ENCODE measurements at regions not wholly inside any gene's neighbourhood (a gene's known extent, or its start where the extent isn't known, plus 50 kb on each side); places are given as distances from the start of the nearest gene placed in this dataset.

GRCh38 chr2:234405462-234405861 lies 91.4 kb downstream of the ARL4C start:
- no peak overlapping the region for H3K27ac ChIP-seq (ENCODE audit: low read depth, low read length, poor library complexity, severe bottlenecking)
- no peaks in the 10 kb centered on the region for H3K9me3 ChIP-seq (ENCODE audit: low read length)
- CTCF ChIA-PET (ENCODE audit: unreplicated experiment), result no interaction called here
- TF ChIP-seq EZH2phosphoT487 (IDR thresholded peaks at IDR 0.05; ENCODE audit: borderline replicate concordance, low read depth, low read length), result no peak
- no peak for TF ChIP-seq CTCF (conservative IDR thresholded peaks at IDR 0.05; ENCODE audit: low read length)
- intact Hi-C loops (cut with micrococcal nuclease; ENCODE audit: unreplicated experiment), result no loop called here
- H3K36me3 ChIP-seq (ENCODE audit: insufficient read depth, low read length), result no peaks in the 10 kb centered on the region
- H3K79me2 ChIP-seq (ENCODE audit: insufficient read depth, low read depth, low read length), result no peaks in the 10 kb centered on the region
- BruUV-seq (replicated peaks), result no TSS peak
- no peak overlapping the region for H3K4me3 ChIP-seq (ENCODE audit: low read depth, low read length, poor library complexity, severe bottlenecking)
- no peaks in the 10 kb centered on the region for H4K20me1 ChIP-seq (ENCODE audit: insufficient read depth, low read length)
- H2AFZ ChIP-seq (ENCODE audit: low read length), result no peak overlapping the region
- no peak overlapping the region for H3K4me2 ChIP-seq (ENCODE audit: low read length)
- no peaks in the 10 kb centered on the region for H3K9me2 ChIP-seq (ENCODE audit: insufficient read depth, low read length)
- no peak for DNase-seq (ENCODE audit: low spot score)
- POLR2A ChIA-PET, result interaction anchor here (0.5 to 1.0 kb wide), 3 partner anchors 39 to 116 kb away, joined by 3 to 4 read pairs (median 3); no protein-coding TSS in a partner anchor
- peaks cover 3% of the 10 kb centered on the region for H3K4me1 ChIP-seq (ENCODE audit: insufficient read depth, low read length, poor library complexity, severe bottlenecking)

GRCh38 chr2:234404957-234405356 lies 91.9 kb downstream of the ARL4C start:
- intact Hi-C loops (cut with micrococcal nuclease; ENCODE audit: unreplicated experiment), result no loop called here
- Histone ChIP-seq H3K9me3 (ENCODE audit: low read length) (no peaks in the 10 kb centered on the region), H2AFZ (ENCODE audit: low read length) (no peak overlapping the region), H4K20me1 (ENCODE audit: insufficient read depth, low read length) (no peaks in the 10 kb centered on the region), H3K4me2 (ENCODE audit: low read length) (no peak overlapping the region), H3K36me3 (ENCODE audit: insufficient read depth, low read length) (no peaks in the 10 kb centered on the region), H3K4me3 (ENCODE audit: low read depth, low read length, poor library complexity, severe bottlenecking) (no peak overlapping the region), H3K27ac (ENCODE audit: low read depth, low read length, poor library complexity, severe bottlenecking) (no peak overlapping the region), H3K79me2 (ENCODE audit: insufficient read depth, low read depth, low read length) (no peaks in the 10 kb centered on the region), H3K9me2 (ENCODE audit: insufficient read depth, low read length) (no peaks in the 10 kb centered on the region), H3K4me1 (ENCODE audit: insufficient read depth, low read length, poor library complexity, severe bottlenecking) (peaks cover 3% of the 10 kb centered on the region)
- DNase-seq (ENCODE audit: low spot score), result no peak
- POLR2A ChIA-PET, result interaction anchor here (0.5 to 1.0 kb wide), 3 partner anchors 39 to 116 kb away, joined by 3 to 4 read pairs (median 3); no protein-coding TSS in a partner anchor
- BruUV-seq (replicated peaks), result no TSS peak
- no peak for TF ChIP-seq EZH2phosphoT487 (IDR thresholded peaks at IDR 0.05; ENCODE audit: borderline replicate concordance, low read depth, low read length)
- TF ChIP-seq CTCF (conservative IDR thresholded peaks at IDR 0.05; ENCODE audit: low read length), result no peak
- CTCF ChIA-PET (ENCODE audit: unreplicated experiment), result no interaction called here

- H3K79me2 ChIP-seq (ENCODE audit: insufficient read depth, low read depth, low read length), result no peaks in the 10 kb centered on the region
- BruUV-seq (replicated peaks), result no TSS peak
- peaks cover 3% of the 10 kb centered on the region for H3K4me1 ChIP-seq (ENCODE audit: insufficient read depth, low read length, poor library complexity, severe bottlenecking)
- no peaks in the 10 kb centered on the region for H4K20me1 ChIP-seq (ENCODE audit: insufficient read depth, low read length)
- no peaks in the 10 kb centered on the region for H3K9me2 ChIP-seq (ENCODE audit: insufficient read depth, low read length)
- H3K4me3 ChIP-seq (ENCODE audit: low read depth, low read length, poor library complexity, severe bottlenecking), result no peak overlapping the region
- POLR2A ChIA-PET, result interaction anchor here (0.7 kb wide), 2 partner anchors 122 to 124 kb away, joined by 3 read pairs; no protein-coding TSS in a partner anchor
- no peaks in the 10 kb centered on the region for H3K9me3 ChIP-seq (ENCODE audit: low read length)
- H2AFZ ChIP-seq (ENCODE audit: low read length), result no peak overlapping the region
- H3K4me2 ChIP-seq (ENCODE audit: low read length), result no peak overlapping the region
- no peaks in the 10 kb centered on the region for H3K36me3 ChIP-seq (ENCODE audit: insufficient read depth, low read length)
- intact Hi-C loops (cut with micrococcal nuclease; ENCODE audit: unreplicated experiment), result no loop called here
- TF ChIP-seq EZH2phosphoT487 (IDR thresholded peaks at IDR 0.05; ENCODE audit: borderline replicate concordance, low read depth, low read length) (no peak), CTCF (conservative IDR thresholded peaks at IDR 0.05; ENCODE audit: low read length) (no peak)
- no peak for DNase-seq (ENCODE audit: low spot score)
- H3K27ac ChIP-seq (ENCODE audit: low read depth, low read length, poor library complexity, severe bottlenecking), result no peak overlapping the region
- CTCF ChIA-PET (ENCODE audit: unreplicated experiment), result no interaction called here
These were observed 93.1 kb downstream of the ARL4C start for GRCh38 chr2:234403751-234404150.
